Stimulated activated CD8-positive, alpha-beta memory T cell treated with anti-CD3 and anti-CD28 coated beads, Interleukin-2, amount 100 ng/mL, for 48 hours (primary cell): ENCODE measurements at regions not wholly inside any gene's neighbourhood (a gene's known extent, or its start where the extent isn't known, plus 50 kb on each side); places are given as distances from the start of the nearest gene placed in this dataset.
A peak's percentile ranks its signal among the peaks of the same experiment; 100 is the strongest.

Source experiments
- DNase-seq, 2 donors: peaks; one replicate each; pipeline ENCODE4 v3.0.0-alpha.2; 2020; ENCODE audit warnings: low read depth in 2 of 2

DNA sequence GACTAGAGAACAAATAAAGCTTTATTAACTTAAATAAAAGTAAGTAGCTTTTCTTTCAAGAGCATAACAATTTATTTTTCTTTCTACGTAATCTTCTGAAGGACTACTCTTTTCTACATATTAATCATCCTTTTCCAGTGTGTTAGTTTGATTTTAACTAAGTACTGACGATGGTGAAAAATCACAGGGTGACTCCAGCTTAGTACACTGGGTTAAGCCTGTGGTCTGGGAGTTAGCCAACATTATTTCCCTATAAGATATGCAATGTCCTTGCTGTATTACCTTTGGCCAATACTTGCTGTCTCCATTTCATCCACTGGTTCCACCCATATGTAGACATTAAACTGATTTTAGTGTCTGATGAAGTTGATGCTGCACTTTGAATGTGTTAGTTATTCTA is 508.6 kb upstream of the SUCLG2 start:
- DNase-seq: no peak

DNA sequence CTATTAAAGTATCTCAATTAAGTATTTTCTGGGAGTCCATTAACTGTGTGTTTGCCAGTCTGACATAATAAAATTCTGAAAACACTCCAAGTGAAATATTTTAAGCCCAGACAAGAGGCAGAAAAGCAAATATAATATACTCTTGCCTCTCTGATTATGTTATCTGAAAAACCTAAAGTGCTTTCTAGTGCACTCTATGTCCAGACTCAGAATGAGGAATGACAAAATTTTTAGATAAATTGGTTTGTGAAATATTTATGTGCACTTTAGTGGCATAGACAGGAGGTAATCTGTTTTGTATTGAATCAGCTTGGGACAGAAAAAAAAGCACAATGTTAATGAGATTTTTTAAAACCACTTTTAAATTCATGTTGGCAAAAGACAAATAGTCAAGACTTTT is 508.2 kb upstream of the SUCLG2 start:
- no peak for DNase-seq

DNA sequence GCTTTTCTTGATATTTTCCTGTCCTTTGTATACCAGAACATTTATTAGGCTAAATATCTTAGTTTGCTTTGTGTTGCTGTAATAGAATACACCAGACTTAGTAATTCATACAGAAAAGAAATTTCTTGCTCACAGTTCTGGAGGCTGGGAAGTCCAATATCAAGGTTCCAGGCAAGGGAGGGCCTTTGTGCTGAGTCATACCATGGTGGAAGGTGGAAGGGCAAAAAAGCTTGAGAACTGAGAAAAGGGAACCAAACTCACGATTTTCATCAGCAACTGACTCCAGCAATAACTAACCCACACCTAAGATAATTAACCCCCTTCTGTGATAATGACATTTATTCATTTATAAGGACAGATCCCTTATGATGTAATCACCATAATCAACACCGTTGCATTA is 496.9 kb upstream of the SUCLG2 start:
- DNase-seq: no peak

DNA sequence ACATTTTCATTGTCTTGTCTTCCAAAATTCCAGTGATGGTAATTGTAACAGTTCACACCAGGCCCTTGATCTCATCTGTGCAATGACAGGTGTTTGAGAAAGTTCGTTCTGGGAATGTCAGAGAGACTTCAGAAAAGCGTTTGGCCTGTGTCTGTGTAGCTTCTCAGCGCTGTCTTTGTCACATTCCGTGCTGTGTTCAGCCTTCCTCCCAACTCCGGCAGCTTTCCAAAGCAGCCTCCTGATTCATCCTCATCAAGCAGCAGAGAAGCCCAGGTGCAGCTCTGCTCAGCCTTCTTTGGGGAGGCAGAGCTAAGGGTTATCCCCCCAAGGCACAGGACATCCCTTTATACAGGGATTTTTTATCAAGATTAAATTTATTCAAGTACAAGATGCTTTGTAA is 494.0 kb upstream of the SUCLG2 start:
- no peak for DNase-seq

DNA sequence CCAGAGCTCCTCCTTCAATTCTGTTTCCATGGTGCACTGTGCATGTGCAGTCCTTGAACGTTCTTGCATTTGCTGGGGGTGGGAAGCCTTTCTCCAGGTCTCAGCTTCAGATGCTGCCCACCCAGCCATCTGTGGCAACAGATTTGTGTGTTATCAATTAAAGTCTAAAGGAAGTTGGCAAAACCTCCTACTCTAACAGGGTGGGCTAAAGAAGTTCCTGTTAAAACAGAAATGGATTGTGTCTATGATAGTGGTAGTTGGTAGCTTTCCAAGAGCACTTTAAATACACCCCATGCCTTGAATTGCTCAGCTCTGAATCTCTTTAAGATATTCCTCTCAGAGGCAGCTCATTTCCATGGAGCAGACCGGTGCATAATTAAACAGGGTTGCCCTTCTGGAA is 488.0 kb upstream of the SUCLG2 start:
- DNase-seq: no peak

DNA sequence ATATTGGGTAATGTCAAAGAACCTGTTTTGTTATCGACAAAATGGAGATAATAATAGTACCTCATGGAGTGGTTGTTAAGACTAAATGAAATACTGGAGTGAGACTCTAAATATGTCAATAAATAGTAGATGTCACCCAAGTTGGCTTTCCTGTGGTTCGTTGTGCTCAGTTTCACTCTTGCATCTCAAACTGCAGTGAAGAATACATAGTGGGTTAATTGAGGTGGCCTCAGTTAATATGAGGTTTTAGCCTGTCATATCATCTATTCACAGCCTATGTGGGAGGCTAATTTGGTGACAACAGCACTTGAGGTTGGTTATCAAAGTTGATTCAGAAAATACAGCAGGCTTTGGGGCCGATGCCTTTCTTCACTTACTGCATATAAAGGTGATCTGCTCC is 485.5 kb upstream of the SUCLG2 start:
- no peak for DNase-seq

DNA sequence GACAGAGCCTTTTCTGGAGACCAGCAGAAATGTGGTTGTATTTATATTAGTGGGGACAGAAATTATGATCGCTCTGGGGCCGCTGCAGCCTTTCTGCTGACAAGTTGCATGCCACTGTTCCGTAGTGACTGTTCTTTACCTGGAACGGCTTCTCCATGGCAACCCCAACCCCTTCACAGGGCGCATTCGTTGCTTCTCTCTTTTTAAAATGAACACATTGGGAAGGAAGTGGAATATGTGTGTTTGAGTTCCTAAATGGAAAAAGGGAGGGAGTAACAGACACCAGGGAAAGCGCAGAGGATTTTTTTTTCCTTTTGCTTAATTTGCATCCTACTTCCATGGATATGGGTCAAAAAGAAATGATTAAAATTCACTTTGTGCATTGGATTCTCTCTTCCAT is 482.0 kb upstream of the SUCLG2 start:
- no peak for DNase-seq

DNA sequence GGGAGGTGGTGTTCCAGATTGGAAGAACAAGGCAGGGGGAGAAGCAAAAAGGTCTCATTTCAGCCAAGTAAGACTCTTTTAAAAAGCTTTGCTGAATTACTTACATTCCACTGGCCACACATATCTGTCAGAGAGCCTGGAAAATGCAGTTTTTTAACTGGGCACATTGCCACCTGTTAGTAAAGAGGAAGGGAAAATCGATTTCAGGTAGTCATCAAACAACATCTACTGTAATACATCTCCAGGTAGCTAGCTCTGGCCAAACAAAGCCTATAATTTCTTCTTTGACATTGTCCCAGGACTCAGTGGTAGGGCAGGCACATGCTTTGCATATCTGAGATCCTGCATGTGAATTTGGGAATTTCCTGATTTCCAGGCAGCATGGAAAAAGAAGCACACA is 480.7 kb upstream of the SUCLG2 start:
- no peak for DNase-seq

DNA sequence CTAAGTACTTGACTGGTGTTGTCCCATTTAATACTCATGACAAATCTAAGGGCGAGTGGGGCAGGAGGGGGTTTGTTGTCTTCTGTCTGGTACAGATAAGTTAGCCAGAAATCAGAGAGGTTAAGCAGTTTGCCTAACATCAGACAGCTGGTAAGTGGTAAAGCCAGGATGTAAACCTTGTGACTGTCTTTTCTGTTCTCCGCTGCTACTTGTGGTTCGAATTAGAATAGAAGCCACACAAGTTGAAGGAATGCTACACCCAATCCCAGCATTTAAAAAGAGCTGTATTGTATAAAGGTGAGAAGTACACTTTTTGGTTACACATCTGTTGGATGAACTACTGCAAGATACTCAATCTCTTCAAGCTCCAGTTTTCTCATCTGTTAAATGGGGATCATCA is 474.7 kb upstream of the SUCLG2 start:
- DNase-seq: no peak

DNA sequence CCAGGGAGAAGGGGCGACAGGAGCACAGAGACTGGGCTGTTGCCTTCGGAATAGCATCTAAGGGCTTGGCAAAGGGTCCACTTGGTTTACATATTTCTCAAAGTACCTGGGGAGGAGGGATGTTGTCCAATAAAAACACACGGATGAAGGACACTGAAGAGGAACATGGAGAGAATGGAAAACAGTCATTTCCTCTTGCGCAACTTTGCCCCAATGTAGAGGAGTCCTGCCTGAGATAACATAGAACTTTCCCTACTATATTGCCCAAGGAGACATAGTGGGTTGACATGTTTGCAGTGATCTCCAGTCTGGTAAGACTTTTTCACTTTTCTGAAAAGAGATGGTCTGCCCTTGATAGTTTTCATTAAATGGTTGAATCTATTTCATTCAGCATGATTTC is 468.8 kb upstream of the SUCLG2 start:
- DNase-seq: no peak

DNA sequence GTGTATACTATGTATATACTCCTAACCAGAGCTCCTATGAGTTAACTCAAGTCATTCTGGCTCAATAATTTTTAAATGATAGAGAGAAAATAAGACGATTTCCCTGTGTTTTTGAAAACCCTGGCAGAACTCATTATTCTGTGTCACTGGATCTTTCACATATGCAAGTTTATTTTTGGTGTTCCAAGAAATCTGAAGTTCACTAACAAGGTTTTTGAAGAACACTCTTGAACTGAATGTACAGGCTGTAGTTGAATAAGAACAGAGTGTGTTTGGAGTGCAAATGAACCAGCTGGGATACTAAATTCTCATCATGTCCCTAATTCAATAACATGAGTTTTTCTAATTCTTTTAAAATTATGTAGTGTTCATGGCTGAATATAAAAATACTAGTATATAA is 466.9 kb upstream of the SUCLG2 start:
- DNase-seq: no peak

DNA sequence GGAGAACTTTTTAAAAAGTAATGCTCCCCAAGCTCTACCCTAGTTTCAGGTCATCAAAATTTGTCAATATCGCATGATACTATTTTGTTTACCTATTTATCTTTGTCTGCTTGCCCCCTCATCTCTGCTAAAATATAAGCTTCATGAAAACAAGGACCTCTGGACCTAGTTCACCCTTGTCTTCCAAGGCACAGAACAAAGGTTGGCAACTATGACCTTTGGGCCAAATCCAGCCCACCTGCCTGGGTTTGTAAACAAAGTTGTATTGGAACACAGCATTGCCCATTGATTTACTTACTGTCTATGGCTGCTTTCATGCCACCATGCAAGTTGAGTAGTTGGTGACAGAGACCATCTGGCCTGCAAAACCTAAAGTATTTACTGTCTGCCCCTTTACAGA is 462.2 kb upstream of the SUCLG2 start:
- no peak for DNase-seq

DNA sequence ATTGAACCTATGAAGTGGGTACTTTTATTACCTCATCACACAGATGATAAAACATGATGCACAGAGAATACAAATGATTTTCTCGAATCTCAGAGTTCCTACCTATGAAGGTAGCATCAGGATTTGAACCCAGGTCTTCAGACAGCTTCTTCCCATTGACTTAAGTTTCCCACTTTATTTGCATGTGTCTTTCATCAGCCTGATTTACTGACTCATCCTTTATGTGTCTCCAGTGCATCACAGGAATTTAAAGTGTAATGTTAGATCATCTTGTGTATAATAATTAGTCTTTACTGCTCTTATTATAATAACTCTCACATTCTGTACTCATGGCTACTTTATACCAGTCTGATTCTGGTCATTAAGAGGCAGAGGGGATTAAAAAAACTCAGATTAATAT is 449.4 kb upstream of the SUCLG2 start:
- DNase-seq: no peak

DNA sequence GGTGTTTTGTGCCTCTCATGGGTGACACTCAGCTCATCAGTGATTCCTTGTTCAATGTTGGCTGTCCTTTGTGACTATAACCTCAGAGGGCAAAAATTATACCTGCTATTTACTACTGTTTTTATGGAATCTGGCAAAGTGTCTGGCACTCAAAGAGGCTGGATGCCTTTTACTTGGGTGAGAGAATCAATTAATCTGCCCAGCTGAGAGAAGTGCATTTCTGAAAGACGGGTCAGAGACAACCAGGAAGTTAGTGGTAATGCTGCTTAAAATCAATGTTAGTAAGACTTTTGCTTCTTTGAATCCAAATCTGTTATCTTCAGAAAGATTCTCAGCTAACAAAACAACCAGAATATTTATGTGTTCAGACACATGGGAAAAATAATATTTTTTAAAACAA is 436.2 kb upstream of the SUCLG2 start:
- no peak for DNase-seq

DNA sequence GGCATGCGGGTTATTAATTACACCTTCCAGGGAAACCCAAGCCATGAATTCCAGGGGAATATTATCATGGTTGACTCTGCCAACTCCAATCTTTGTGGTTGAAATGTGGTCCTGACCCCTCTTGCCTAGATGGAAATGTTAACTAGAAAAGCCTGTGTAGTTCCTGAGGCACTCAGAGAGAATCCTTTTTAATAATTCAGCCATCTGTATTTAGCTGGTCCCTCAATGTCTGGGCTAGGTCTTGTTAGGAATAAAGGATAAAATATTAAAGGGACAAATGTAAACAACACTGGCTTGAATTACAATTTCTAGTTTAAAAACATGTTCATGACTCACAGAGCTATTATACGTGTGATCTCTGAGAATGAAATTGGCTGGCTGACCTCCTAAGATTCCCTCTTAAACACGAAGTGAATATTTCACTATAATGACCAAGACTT is 435.2 kb upstream of the SUCLG2 start:
- no peak for DNase-seq

DNA sequence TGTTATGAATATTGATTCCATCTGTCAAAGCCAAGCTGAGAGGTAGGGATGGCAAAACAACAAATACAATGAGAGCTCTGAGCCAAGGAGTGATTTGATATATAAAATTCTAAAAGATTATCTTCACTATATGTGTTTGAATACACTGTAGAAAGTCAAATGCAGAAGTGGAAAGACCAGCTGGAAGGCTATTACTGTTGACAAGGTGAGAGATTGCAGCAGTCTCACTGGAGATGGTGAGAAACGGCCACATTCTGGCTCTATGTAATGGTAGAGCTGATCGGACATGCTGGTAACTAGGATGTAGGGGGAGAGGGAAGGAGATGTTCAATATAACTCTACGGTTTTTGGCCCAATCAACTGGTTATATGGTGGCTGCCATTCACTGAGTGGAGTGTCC is 434.2 kb upstream of the SUCLG2 start:
- DNase-seq: no peak

DNA sequence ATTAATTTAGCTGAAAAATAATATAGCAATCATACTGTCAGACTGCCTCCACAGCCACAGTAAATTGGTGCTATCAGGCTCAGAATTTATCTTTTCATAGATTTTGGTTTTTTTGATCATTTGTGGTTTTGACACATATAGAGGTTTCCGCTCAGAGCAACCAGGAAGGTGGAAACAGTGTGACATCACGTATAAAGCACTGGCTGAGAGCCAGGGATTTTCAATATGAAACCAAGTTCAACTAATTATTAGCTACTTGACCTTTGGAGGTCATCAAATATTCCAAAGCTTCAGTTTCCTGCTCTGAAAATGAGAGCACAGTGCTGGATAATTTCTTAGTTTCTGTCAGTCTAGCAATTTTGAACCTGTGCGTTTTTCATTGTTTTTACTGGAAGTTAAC is 433.8 kb upstream of the SUCLG2 start:
- DNase-seq: peak in 1 of 2 donors; percentile 4

DNA sequence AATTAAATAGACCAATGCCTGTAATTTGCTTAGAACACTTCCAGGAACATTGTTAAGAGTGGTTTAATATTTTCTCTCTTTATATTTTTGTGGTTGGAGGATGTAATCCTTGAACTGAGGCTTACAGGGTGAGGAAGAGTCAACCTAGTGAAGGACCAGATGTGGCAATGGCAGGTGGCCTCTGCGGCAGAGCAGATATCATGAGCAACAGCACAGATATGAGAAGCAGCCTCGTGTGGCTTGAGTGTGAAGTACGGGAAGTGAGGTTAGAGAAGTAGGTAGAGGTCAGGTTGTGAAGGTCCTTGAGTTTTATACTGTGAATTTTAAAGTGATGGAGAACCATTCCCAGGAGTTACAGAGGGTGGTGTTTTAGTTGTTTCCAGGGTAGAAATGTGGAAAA is 417.6 kb upstream of the SUCLG2 start:
- DNase-seq: no peak

DNA sequence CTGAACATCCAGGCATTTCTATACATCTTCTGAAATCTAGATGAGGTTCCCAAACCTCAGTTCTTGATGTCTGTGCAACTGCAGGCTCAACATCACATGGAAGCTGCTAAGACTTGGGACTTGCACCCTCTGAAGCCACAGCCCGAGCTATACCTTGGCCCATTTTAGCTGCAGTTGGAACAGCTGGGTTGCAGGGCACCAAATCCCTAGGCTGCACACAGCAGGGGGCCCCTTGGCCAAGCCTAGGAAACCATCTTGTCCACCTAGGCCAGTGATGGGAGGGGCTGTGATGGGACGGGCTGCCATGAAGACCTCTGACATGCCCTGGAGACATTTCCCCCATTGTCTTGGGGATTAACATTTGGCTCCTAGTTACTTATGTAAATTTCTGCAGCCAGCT is 415.8 kb upstream of the SUCLG2 start:
- DNase-seq: no peak

DNA sequence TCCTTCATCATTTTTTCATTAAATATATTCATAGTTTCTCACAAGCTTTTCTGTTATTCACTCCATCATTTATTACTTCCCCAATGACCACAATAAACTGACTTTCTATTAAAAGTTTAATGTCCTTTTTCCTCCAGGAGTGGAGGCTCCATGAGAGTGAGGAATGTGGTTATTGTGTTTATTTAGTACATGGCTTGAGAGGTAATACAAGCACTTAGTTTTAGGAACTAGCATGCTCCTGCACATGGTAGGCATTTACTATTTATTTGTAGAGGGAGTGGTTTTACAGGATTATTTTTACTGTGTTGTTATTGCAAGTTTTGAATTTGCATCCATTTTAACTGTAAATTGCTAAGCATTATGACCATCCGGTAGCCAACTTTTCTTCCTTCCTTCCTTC is 412.9 kb upstream of the SUCLG2 start:
- no peak for DNase-seq

DNA sequence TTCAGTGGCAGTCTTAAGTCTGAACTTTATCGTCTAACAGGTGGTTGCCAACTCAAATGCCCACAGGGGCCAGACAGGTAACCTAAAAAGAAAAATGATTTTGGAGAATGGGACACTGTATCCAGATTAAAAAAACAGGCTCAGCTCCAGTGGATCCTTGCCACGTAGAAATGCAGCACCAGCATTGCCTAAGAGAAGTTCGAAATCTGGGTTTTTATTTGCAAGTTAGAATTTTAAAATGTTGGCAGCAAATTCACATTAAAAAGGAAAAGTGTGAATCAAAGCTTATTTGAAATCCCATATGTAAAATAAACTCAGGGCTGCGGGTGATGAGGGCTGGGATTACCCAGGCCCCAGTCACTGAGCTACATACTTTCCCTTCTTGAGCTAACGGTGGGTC is 408.5 kb upstream of the SUCLG2 start:
- no peak for DNase-seq

DNA sequence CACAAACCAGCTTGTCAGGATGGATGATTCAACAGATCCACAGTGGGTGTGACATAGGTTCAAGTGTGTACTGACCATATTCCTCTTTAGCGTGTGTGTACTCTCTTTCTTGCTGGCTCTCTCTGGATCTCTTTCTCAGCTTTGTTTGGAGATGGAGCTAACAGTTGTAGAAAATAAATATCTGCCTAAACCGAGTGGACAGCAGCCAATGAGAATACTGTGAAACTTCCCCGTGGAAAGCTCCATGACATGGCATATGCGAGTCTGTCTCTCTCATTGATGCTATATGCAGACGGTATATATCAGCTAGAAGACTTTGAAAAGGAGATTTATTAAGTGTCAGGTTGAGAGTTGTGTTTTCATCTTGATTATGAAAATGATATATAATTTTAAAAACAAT is 406.5 kb upstream of the SUCLG2 start:
- DNase-seq: no peak

DNA sequence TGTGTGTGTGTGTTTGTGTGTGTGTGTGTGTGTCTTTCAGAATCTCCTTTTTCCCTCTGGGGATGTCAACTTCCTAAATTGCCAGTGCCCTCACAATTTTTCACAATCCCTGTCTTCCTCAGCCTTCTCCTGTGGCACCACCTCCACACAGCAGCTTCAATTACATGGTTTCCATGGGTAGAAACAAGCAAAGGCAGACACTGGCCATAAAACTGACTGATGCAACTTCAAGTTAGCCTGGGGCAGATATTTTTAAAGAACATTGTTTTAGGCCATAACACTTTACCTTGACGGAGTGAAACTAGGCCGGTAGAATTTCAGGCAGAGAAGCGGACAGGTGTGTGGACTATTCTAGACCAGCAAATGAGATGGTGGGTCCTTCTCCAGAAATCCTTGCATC is 405.8 kb upstream of the SUCLG2 start:
- DNase-seq: no peak

DNA sequence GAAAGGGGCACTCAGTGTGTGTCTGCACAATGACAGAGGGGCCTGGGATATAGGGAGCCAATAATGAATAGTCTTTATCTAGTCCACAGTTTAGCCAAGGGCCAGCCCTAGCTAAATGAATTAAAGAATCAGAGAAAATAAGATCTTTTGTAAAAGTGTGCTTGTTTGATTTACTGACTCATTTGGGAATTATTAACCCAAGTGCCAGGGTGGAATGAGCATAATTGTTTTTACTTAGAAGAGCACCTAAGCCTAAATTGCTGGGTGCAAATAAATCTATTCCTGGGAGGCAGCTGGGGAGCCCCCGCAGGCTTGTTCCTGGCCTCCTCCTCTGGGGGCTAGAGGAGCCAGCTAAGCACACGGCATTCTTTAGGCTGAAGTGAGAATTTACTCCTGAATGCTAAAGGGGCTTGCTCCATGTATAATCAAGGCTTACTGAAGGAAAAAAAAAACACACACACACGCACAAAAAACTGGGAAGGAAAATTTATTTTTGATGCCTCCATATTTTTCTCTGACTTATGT is 405.3 kb upstream of the SUCLG2 start:
- no peak for DNase-seq
